Sigmoid colon (tissue), 6 donors: ENCODE measurements at regions not wholly inside any gene's neighbourhood (a gene's known extent, or its start where the extent isn't known, plus 50 kb on each side); places are given as distances from the start of the nearest gene placed in this dataset.

Experiments
- DNase-seq: peaks from one replicate; pipeline ENCODE4 v3.0.0-alpha.2; 2019
- H3K27ac ChIP-seq, 4 donors: fragments of 200-600 bp; sonication (generic); one replicate each; pipeline ENCODE4 v1.5.1; 2016 to 2019; ENCODE audit warnings: mild to moderate bottlenecking in 1 of 4
- H3K27me3 ChIP-seq, 3 donors: fragments of 200-600 bp; sonication (generic); one replicate each; pipeline ENCODE4 v1.5.1; 2019; ENCODE audit warnings: mild to moderate bottlenecking in 1 of 3
- H3K36me3 ChIP-seq, 4 donors: fragments of 200-600 bp; sonication (generic); one replicate each; pipeline ENCODE4 v1.5.1; 2016 to 2019
- H3K4me1 ChIP-seq, 4 donors: fragments of 200-600 bp; sonication (generic); one replicate each; pipeline ENCODE4 v1.5.1; 2017 to 2019
- H3K4me3 ChIP-seq, 4 donors: fragments of 200-600 bp; sonication (generic); one replicate each; pipeline ENCODE4 v1.5.1; 2017 to 2019; ENCODE audit warnings: mild to moderate bottlenecking in 2 of 4, moderate library complexity in 1 of 4
- H3K9me3 ChIP-seq, 4 donors: fragments of 200-600 bp in 3 of 4; sonication (generic) in 3 of 4; one replicate each; pipeline versions ENCODE4 v1.5.1 to v1.6.1; 2013 to 2019
- CTCF ChIP-seq, 4 experiments: fragments of 450-650 bp in 3 of 4; fragments of 200-600 bp in 1 of 4; IDR thresholded peaks; one replicate each; pipeline ENCODE4 v1.5.1; 2016 to 2019; ENCODE audit warnings: antibody characterized with exemption in 4 of 4, mild to moderate bottlenecking in 3 of 4, moderate library complexity in 2 of 4
- EP300 ChIP-seq, 4 donors: sonication (generic); formaldehyde crosslinking; IDR thresholded peaks; one replicate each; pipeline ENCODE4 v1.6.1; 2017; ENCODE audit warnings: antibody characterized with exemption in 4 of 4
- POLR2A ChIP-seq, 2 donors: fragments of 450-650 bp; IDR thresholded peaks; one replicate each; pipeline ENCODE4 v1.6.1; 2016; ENCODE audit warnings: antibody characterized with exemption in 2 of 2, mild to moderate bottlenecking in 2 of 2, moderate library complexity in 2 of 2
- POLR2AphosphoS5 ChIP-seq, 4 donors: sonication (generic); formaldehyde crosslinking; IDR thresholded peaks; one replicate each; pipeline ENCODE4 v1.6.1; 2017; ENCODE audit warnings: antibody characterized with exemption in 4 of 4
- WGBS, 2 donors: extraction: QIAGEN DNeasy Blood & Tissue Kit; methylation state at CpG; one replicate each; pipeline ENCODE4 v1.1.7; 2013; 5-methylcytosine and 5-hydroxymethylcytosine counted together
- intact Hi-C: fragments of 100-400 bp; cut with DNase I; formaldehyde crosslinking; loops from one replicate; pipeline ENCODE4 v1.15.1; 2023
- donor health status: healthy with polysubstance abuse.
- donor health status: healthy.

DNA sequence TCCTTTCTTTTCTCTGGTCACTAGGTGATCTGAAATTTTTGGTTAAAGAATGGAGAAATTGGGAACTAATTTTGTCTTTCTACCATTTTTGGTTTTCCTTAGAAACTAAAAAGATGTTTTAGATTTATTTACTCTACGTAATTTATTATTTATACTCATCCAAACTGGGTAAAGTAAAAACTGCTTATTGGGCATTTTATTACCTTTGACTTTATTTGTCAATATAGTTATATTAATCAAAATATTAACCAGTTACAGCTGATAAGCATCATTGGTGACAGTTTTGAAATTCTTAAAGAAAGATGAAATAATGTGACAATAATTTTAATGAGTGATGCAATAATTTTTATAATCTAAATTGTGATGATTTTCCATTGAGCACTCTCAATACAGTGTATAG is 502.0 kb upstream of the RAG2 start:
- H3K27me3 ChIP-seq, result no peaks in the 10 kb centered on the region
- H3K27ac ChIP-seq, result no peak overlapping the region
- TF ChIP-seq POLR2A (IDR thresholded peaks at IDR 0.05), result no peak
- TF ChIP-seq EP300 (IDR thresholded peaks at IDR 0.05), result no peak
- no peak for TF ChIP-seq CTCF (IDR thresholded peaks at IDR 0.05)
- intact Hi-C loops, result no loop called here
- no peak overlapping the region for H3K4me3 ChIP-seq
- H3K36me3 ChIP-seq, result no peaks in the 10 kb centered on the region
- DNase-seq, result no peak
- no peaks in the 10 kb centered on the region for H3K4me1 ChIP-seq
- no peaks in the 10 kb centered on the region for H3K9me3 ChIP-seq
- 89 to 92% methylated on average over 1 of the region's 1 CpG for WGBS, 2 donors

DNA sequence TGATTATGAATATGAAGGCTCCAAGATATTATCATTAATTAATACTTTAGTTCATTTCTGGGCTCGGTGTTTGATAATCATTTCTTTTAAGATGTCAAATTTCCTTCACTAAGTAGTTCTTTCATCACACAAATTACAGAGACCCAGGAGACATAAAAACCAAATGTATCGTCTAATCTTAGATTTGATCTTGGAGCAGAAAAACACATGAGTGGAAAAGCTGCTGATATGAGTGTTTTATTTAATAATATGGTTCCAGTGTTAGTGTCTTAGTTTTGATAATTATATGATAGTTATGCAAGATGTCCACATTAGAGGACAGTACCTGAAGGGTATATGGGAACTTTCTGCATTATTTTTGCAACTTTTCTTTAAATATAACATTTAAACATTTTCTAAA is 494.5 kb upstream of the RAG2 start:
- Histone ChIP-seq H3K36me3 (no peaks in the 10 kb centered on the region), H3K9me3 (no peaks in the 10 kb centered on the region), H3K27ac (no peak overlapping the region), H3K4me1 (peaks cover 0 to 19% (median 15%) of the 10 kb centered on the region in 4 donors), H3K27me3 (no peaks in the 10 kb centered on the region), H3K4me3 (no peak overlapping the region)
- TF ChIP-seq POLR2A (IDR thresholded peaks at IDR 0.05) (no peak), CTCF (IDR thresholded peaks at IDR 0.05) (no peak), EP300 (IDR thresholded peaks at IDR 0.05) (no peak)
- no peak for DNase-seq
- 80 to 85% methylated on average over 2 of the region's 2 CpGs for WGBS, 2 donors
- intact Hi-C loops, result no loop called here

DNA sequence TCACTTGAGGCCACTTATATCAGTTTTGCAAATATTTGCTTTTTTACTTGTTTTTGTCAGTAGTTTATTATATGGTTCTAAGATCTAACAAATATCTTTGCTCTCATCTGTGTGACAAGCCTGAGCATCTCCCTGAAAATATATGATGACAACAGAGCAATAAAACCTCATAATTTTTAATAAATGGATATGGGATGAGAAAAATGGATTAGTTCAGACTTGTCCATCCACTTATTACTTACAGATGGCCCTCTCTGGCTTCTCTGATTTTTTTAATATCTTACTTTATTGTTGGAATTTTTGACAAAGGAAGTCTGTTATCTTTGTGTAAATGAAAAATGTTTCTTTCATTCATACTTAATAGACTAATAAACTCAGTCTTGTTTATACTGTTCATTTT is 491.4 kb upstream of the RAG2 start:
- H3K27ac ChIP-seq, result no peak overlapping the region
- no peaks in the 10 kb centered on the region for H3K27me3 ChIP-seq
- TF ChIP-seq CTCF (IDR thresholded peaks at IDR 0.05) (no peak), POLR2A (IDR thresholded peaks at IDR 0.05) (no peak), POLR2AphosphoS5 (IDR thresholded peaks at IDR 0.05) (no peak), EP300 (IDR thresholded peaks at IDR 0.05) (no peak)
- DNase-seq, result no peak
- H3K4me3 ChIP-seq, result no peak overlapping the region
- no peaks in the 10 kb centered on the region for H3K36me3 ChIP-seq
- intact Hi-C loops, result no loop called here
- H3K9me3 ChIP-seq, result no peaks in the 10 kb centered on the region
- peaks cover 0 to 19% (median 15%) of the 10 kb centered on the region in 4 donors for H3K4me1 ChIP-seq

GRCh38 chr11:37088573-37088910 is 490.5 kb upstream of the RAG2 start:
- Histone ChIP-seq H3K27me3 (no peaks in the 10 kb centered on the region), H3K27ac (no peak overlapping the region), H3K4me1 (peaks cover 0 to 19% (median 15%) of the 10 kb centered on the region in 4 donors), H3K36me3 (no peaks in the 10 kb centered on the region), H3K9me3 (no peaks in the 10 kb centered on the region), H3K4me3 (no peak overlapping the region)
- no peak for DNase-seq
- intact Hi-C loops, result no loop called here
- no peak for TF ChIP-seq POLR2AphosphoS5 (IDR thresholded peaks at IDR 0.05)
- no peak for TF ChIP-seq POLR2A (IDR thresholded peaks at IDR 0.05)
- TF ChIP-seq CTCF (IDR thresholded peaks at IDR 0.05), result no peak
- no peak for TF ChIP-seq EP300 (IDR thresholded peaks at IDR 0.05)

DNA sequence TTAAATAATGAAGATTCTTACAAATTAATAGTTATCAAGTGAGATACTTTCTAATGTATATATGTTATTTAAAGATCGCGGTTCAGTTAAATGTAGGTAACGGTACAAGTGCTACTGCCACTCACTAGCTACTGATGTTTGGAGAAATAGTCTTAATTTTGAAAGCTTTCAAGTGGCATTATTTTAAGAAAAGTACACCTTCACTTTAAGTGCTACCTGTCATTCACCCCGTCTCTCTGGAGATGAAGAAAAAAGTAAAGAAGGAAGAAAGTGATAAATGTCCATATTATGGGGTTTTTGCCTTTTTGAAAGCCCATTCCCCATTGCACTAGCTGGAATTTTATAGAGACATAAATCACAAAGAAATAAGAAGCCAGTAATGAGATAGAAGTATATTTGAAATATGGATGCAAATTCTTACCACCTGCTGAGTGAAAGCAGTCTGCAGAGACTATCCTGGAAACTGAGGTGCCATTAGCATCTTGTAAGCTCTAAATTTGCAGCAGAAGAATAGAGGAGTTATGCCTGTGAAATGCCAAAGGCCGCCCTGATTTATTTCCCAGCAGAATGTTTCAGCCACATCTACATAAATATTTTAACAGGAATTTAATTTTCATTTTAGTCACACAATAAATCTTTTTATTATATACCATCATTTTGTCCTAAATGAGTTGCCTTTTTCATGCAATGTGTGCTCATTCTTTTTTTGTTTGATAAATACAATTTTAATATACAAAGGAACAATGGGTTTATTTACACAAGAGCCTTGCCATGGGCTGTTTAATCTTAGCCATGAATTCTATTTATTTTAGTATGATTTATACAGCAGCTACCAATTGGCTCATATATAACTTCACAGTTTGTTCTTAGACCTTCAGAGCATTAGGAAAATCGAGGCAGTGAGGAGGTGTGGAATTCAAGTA is 489.9 kb upstream of the RAG2 start:
- Histone ChIP-seq H3K36me3 (no peaks in the 10 kb centered on the region), H3K4me3 (no peak overlapping the region), H3K27ac (no peak overlapping the region), H3K9me3 (no peaks in the 10 kb centered on the region), H3K4me1 (peaks cover 0 to 19% (median 15%) of the 10 kb centered on the region in 4 donors), H3K27me3 (no peaks in the 10 kb centered on the region)
- intact Hi-C loops, result no loop called here
- no peak for DNase-seq
- WGBS, 2 donors, result 72 to 73% methylated on average over 6 of the region's 6 CpGs
- TF ChIP-seq POLR2A (IDR thresholded peaks at IDR 0.05), result no peak
- no peak for TF ChIP-seq CTCF (IDR thresholded peaks at IDR 0.05)
- TF ChIP-seq POLR2AphosphoS5 (IDR thresholded peaks at IDR 0.05), result no peak
- no peak for TF ChIP-seq EP300 (IDR thresholded peaks at IDR 0.05)
